ENCODE measurements at regions not wholly inside any gene's neighbourhood (a gene's known extent, or its start where the extent isn't known, plus 50 kb on each side); places are given as distances from the start of the nearest gene placed in this dataset.

GRCh38 chr2:107412981-107413380 lies 413.7 kb upstream of the RGPD4 start:
- Mint-ChIP-seq H3K27me3 (no peaks in the 10 kb centered on the region), H3K4me1 (no peaks in the 10 kb centered on the region), H3K4me3 (no peak overlapping the region), H3K27ac (no peak overlapping the region), H3K9me3 (ENCODE audit: insufficient read depth) (peaks cover 2% of the 10 kb centered on the region)
- DNase-seq (no peak), ATAC-seq (ENCODE audit: low read depth) (no peak)
- no peak overlapping the region for H3K4me2 ChIP-seq (replicated peaks; ENCODE audit: low read depth, low read length, poor library complexity, severe bottlenecking)
- no peak overlapping the region for H3K4me3 ChIP-seq (ENCODE audit: control extremely low read depth in 1 of 5, extremely low read depth in 1 of 5, insufficient read depth in 1 of 5, low read depth in 2 of 5, low read length in 4 of 5)
- no peaks in the 10 kb centered on the region for H4K20me1 ChIP-seq (ENCODE audit: control insufficient read depth, insufficient read depth, low read length, poor library complexity, severe bottlenecking)
- ChIA-PET CTCF (no interaction called here), POLR2A (no interaction called here)
- TF ChIP-seq EZH2 (IDR thresholded peaks at IDR 0.05; ENCODE audit: borderline replicate concordance, insufficient read depth, low read depth, low read length, poor library complexity, severe bottlenecking) = no peak
- TF ChIP-seq CTCF (IDR thresholded peaks at IDR 0.05) = no peak
- WGBS (ENCODE audit: insufficient coverage) = no CpG with 5 or more reads among the region's 2 CpGs
- H3K79me2 ChIP-seq (ENCODE audit: control insufficient read depth, insufficient read depth, low read length) = no peaks in the 10 kb centered on the region
- H2AFZ ChIP-seq (ENCODE audit: insufficient read depth, low read depth, low read length, poor library complexity, severe bottlenecking) = no peak overlapping the region
- H3K4me1 ChIP-seq (ENCODE audit: control insufficient read depth in 2 of 2, insufficient read depth in 2 of 2, low read length in 2 of 2) = no peaks in the 10 kb centered on the region
- intact Hi-C loops (cut with micrococcal nuclease) = no loop called here
- H3K27me3 ChIP-seq (replicated peaks in 1 of 4; ENCODE audit: control extremely low read depth in 1 of 4, control insufficient read depth in 3 of 4, insufficient read depth in 4 of 4, low read length in 3 of 4) = no peaks in the 10 kb centered on the region
- no peaks in the 10 kb centered on the region for H3K36me3 ChIP-seq (replicated peaks in 1 of 2; ENCODE audit: control extremely low read depth in 1 of 2, control insufficient read depth in 1 of 2, extremely low read depth in 1 of 2, insufficient read depth in 2 of 2, low read length in 1 of 2)
- no peaks in the 10 kb centered on the region for H3K9me3 ChIP-seq (ENCODE audit: control extremely low read depth in 1 of 3, control insufficient read depth in 2 of 3, insufficient read depth in 1 of 3, low read length in 2 of 3)
- H3K9ac ChIP-seq (ENCODE audit: low read length) = no peak overlapping the region
- H3K27ac ChIP-seq (ENCODE audit: low read length in 2 of 2) = no peak overlapping the region

DNA sequence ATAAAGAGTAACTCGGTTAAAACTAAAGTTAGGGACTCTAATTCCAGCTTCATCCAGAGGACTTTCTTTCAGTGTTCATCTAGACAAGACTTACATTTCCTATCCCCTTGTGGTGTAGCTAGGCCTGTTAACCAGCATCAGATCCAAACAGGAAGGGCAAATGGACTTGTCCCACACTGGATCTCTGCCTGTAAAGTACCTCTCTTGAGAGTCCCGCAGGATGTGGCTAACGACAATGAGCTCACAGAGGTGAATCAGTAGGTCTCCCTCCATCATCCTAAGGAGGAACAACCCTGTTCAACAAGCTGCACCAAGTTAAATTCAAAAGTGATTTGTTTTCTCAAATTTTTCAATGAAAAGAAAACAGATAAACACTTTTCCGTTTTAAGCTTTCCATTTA lies 412.3 kb upstream of the RGPD4 start:
- Histone ChIP-seq H3K4me2 (replicated peaks; ENCODE audit: low read depth, low read length, poor library complexity, severe bottlenecking) (no peak overlapping the region), H3K27me3 (replicated peaks in 1 of 4; ENCODE audit: control extremely low read depth in 1 of 4, control insufficient read depth in 3 of 4, insufficient read depth in 4 of 4, low read length in 3 of 4) (no peaks in the 10 kb centered on the region), H3K4me3 (ENCODE audit: control extremely low read depth in 1 of 5, extremely low read depth in 1 of 5, insufficient read depth in 1 of 5, low read depth in 2 of 5, low read length in 4 of 5) (no peak overlapping the region), H3K27ac (ENCODE audit: low read length in 2 of 2) (no peak overlapping the region), H4K20me1 (ENCODE audit: control insufficient read depth, insufficient read depth, low read length, poor library complexity, severe bottlenecking) (no peaks in the 10 kb centered on the region), H3K79me2 (ENCODE audit: control insufficient read depth, insufficient read depth, low read length) (no peaks in the 10 kb centered on the region), H3K9me3 (ENCODE audit: control extremely low read depth in 1 of 3, control insufficient read depth in 2 of 3, insufficient read depth in 1 of 3, low read length in 2 of 3) (no peaks in the 10 kb centered on the region), H3K9ac (ENCODE audit: low read length) (no peak overlapping the region), H3K36me3 (replicated peaks in 1 of 2; ENCODE audit: control extremely low read depth in 1 of 2, control insufficient read depth in 1 of 2, extremely low read depth in 1 of 2, insufficient read depth in 2 of 2, low read length in 1 of 2) (no peaks in the 10 kb centered on the region), H2AFZ (ENCODE audit: insufficient read depth, low read depth, low read length, poor library complexity, severe bottlenecking) (no peak overlapping the region), H3K4me1 (ENCODE audit: control insufficient read depth in 2 of 2, insufficient read depth in 2 of 2, low read length in 2 of 2) (no peaks in the 10 kb centered on the region)
- Mint-ChIP-seq H3K4me1 (no peaks in the 10 kb centered on the region), H3K27me3 (no peaks in the 10 kb centered on the region), H3K9me3 (ENCODE audit: insufficient read depth) (peaks cover 2% of the 10 kb centered on the region), H3K27ac (no peak overlapping the region), H3K4me3 (no peak overlapping the region)
- WGBS (ENCODE audit: insufficient coverage) = 100% methylated on average over 3 of the region's 4 CpGs
- DNase-seq (no peak), ATAC-seq (ENCODE audit: low read depth) (no peak)
- no peak for TF ChIP-seq EZH2 (IDR thresholded peaks at IDR 0.05; ENCODE audit: borderline replicate concordance, insufficient read depth, low read depth, low read length, poor library complexity, severe bottlenecking)
- no peak for TF ChIP-seq CTCF (IDR thresholded peaks at IDR 0.05)
- ChIA-PET CTCF (interaction anchor here (0.8 kb wide), 1 partner anchor 9 kb away, joined by 3 read pairs; no protein-coding TSS in a partner anchor), POLR2A (no interaction called here)
- intact Hi-C loops (cut with micrococcal nuclease) = no loop called here

Measured in B cell (primary cell).